Sigmoid colon (tissue), 6 donors: ENCODE measurements at regions not wholly inside any gene's neighbourhood (a gene's known extent, or its start where the extent isn't known, plus 50 kb on each side); places are given as distances from the start of the nearest gene placed in this dataset.

ENCODE experiments used
- DNase-seq: peaks from one replicate; pipeline ENCODE4 v3.0.0-alpha.2; 2019
- H3K27ac ChIP-seq, 4 donors: fragments of 200-600 bp; sonication (generic); one replicate each; pipeline ENCODE4 v1.5.1; 2016 to 2019; ENCODE audit warnings: mild to moderate bottlenecking in 1 of 4
- H3K27me3 ChIP-seq, 3 donors: fragments of 200-600 bp; sonication (generic); one replicate each; pipeline ENCODE4 v1.5.1; 2019; ENCODE audit warnings: mild to moderate bottlenecking in 1 of 3
- H3K36me3 ChIP-seq, 4 donors: fragments of 200-600 bp; sonication (generic); one replicate each; pipeline ENCODE4 v1.5.1; 2016 to 2019
- H3K4me1 ChIP-seq, 4 donors: fragments of 200-600 bp; sonication (generic); one replicate each; pipeline ENCODE4 v1.5.1; 2017 to 2019
- H3K4me3 ChIP-seq, 4 donors: fragments of 200-600 bp; sonication (generic); one replicate each; pipeline ENCODE4 v1.5.1; 2017 to 2019; ENCODE audit warnings: mild to moderate bottlenecking in 2 of 4, moderate library complexity in 1 of 4
- H3K9me3 ChIP-seq, 4 donors: fragments of 200-600 bp in 3 of 4; sonication (generic) in 3 of 4; one replicate each; pipeline versions ENCODE4 v1.5.1 to v1.6.1; 2013 to 2019
- CTCF ChIP-seq, 4 experiments: fragments of 450-650 bp in 3 of 4; fragments of 200-600 bp in 1 of 4; IDR thresholded peaks; one replicate each; pipeline ENCODE4 v1.5.1; 2016 to 2019; ENCODE audit warnings: antibody characterized with exemption in 4 of 4, mild to moderate bottlenecking in 3 of 4, moderate library complexity in 2 of 4
- EP300 ChIP-seq, 4 donors: sonication (generic); formaldehyde crosslinking; IDR thresholded peaks; one replicate each; pipeline ENCODE4 v1.6.1; 2017; ENCODE audit warnings: antibody characterized with exemption in 4 of 4
- POLR2A ChIP-seq, 2 donors: fragments of 450-650 bp; IDR thresholded peaks; one replicate each; pipeline ENCODE4 v1.6.1; 2016; ENCODE audit warnings: antibody characterized with exemption in 2 of 2, mild to moderate bottlenecking in 2 of 2, moderate library complexity in 2 of 2
- POLR2AphosphoS5 ChIP-seq, 4 donors: sonication (generic); formaldehyde crosslinking; IDR thresholded peaks; one replicate each; pipeline ENCODE4 v1.6.1; 2017; ENCODE audit warnings: antibody characterized with exemption in 4 of 4
- WGBS, 2 donors: extraction: QIAGEN DNeasy Blood & Tissue Kit; methylation state at CpG; one replicate each; pipeline ENCODE4 v1.1.7; 2013; 5-methylcytosine and 5-hydroxymethylcytosine counted together
- intact Hi-C: fragments of 100-400 bp; cut with DNase I; formaldehyde crosslinking; loops from one replicate; pipeline ENCODE4 v1.15.1; 2023
- donor health status: healthy with polysubstance abuse.
- donor health status: healthy.

- no peak overlapping the region for H3K27ac ChIP-seq
- H3K9me3 ChIP-seq, result peaks cover 0 to 1% (median 0%) of the 10 kb centered on the region in 4 donors
- H3K4me1 ChIP-seq, result no peaks in the 10 kb centered on the region
- H3K27me3 ChIP-seq, result no peaks in the 10 kb centered on the region
- H3K36me3 ChIP-seq, result no peaks in the 10 kb centered on the region
- 70 to 81% methylated on average over 1 of the region's 1 CpG for WGBS, 2 donors
- no peak for DNase-seq
- no peak overlapping the region for H3K4me3 ChIP-seq
- intact Hi-C loops, result no loop called here
- no peak for TF ChIP-seq EP300 (IDR thresholded peaks at IDR 0.05)
- TF ChIP-seq POLR2A (IDR thresholded peaks at IDR 0.05), result no peak
- TF ChIP-seq POLR2AphosphoS5 (IDR thresholded peaks at IDR 0.05), result no peak
- TF ChIP-seq CTCF (IDR thresholded peaks at IDR 0.05), result no peak
Observed at GRCh38 chr14:48643241-48643640, 942.9 kb downstream of the RPS29 start.

- no peaks in the 10 kb centered on the region for H3K27me3 ChIP-seq
- intact Hi-C loops, result no loop called here
- H3K36me3 ChIP-seq, result no peaks in the 10 kb centered on the region
- TF ChIP-seq EP300 (IDR thresholded peaks at IDR 0.05) (no peak), POLR2AphosphoS5 (IDR thresholded peaks at IDR 0.05) (no peak), CTCF (IDR thresholded peaks at IDR 0.05) (no peak), POLR2A (IDR thresholded peaks at IDR 0.05) (no peak)
- H3K4me3 ChIP-seq, result no peak overlapping the region
- no peak for DNase-seq
- H3K27ac ChIP-seq, result no peak overlapping the region
- no peaks in the 10 kb centered on the region for H3K9me3 ChIP-seq
- H3K4me1 ChIP-seq, result no peaks in the 10 kb centered on the region
Observed at GRCh38 chr14:48628870-48629269, 953.5 kb upstream of the MDGA2 start.

GRCh38 chr14:48622980-48623379 is 947.6 kb upstream of the MDGA2 start:
- Histone ChIP-seq H3K4me1 (no peaks in the 10 kb centered on the region), H3K4me3 (no peak overlapping the region), H3K9me3 (no peaks in the 10 kb centered on the region), H3K36me3 (no peaks in the 10 kb centered on the region), H3K27ac (no peak overlapping the region), H3K27me3 (no peaks in the 10 kb centered on the region)
- intact Hi-C loops, result no loop called here
- DNase-seq, result no peak
- no peak for TF ChIP-seq EP300 (IDR thresholded peaks at IDR 0.05)
- no peak for TF ChIP-seq POLR2A (IDR thresholded peaks at IDR 0.05)
- TF ChIP-seq POLR2AphosphoS5 (IDR thresholded peaks at IDR 0.05), result no peak
- no peak for TF ChIP-seq CTCF (IDR thresholded peaks at IDR 0.05)
- 64 to 79% methylated on average over 1 of the region's 1 CpG for WGBS, 2 donors

GRCh38 chr14:48618057-48618456 is 942.7 kb upstream of the MDGA2 start:
- Histone ChIP-seq H3K9me3 (no peaks in the 10 kb centered on the region), H3K27ac (no peak overlapping the region), H3K27me3 (no peaks in the 10 kb centered on the region), H3K4me3 (no peak overlapping the region), H3K4me1 (no peaks in the 10 kb centered on the region), H3K36me3 (no peaks in the 10 kb centered on the region)
- no peak for DNase-seq
- intact Hi-C loops, result no loop called here
- TF ChIP-seq CTCF (IDR thresholded peaks at IDR 0.05), result no peak
- WGBS, 2 donors, result 16 to 40% methylated on average over 1 of the region's 1 CpG

- Histone ChIP-seq H3K9me3 (no peaks in the 10 kb centered on the region), H3K36me3 (no peaks in the 10 kb centered on the region), H3K4me3 (no peak overlapping the region), H3K27ac (no peak overlapping the region), H3K27me3 (no peaks in the 10 kb centered on the region), H3K4me1 (no peaks in the 10 kb centered on the region)
- no peak for TF ChIP-seq POLR2A (IDR thresholded peaks at IDR 0.05)
- TF ChIP-seq POLR2AphosphoS5 (IDR thresholded peaks at IDR 0.05), result no peak
- no peak for TF ChIP-seq EP300 (IDR thresholded peaks at IDR 0.05)
- TF ChIP-seq CTCF (IDR thresholded peaks at IDR 0.05), result no peak
- DNase-seq, result no peak
- 50 to 58% methylated on average over 6 of the region's 6 CpGs for WGBS, 2 donors
- intact Hi-C loops, result no loop called here
Observed at GRCh38 chr14:48616931-48617330, 941.5 kb upstream of the MDGA2 start.
